IPS DF 6.9 (cell line): ENCODE measurements at regions not wholly inside any gene's neighbourhood (a gene's known extent, or its start where the extent isn't known, plus 50 kb on each side); places are given as distances from the start of the nearest gene placed in this dataset.

Experiments
- DNase-seq: peaks from one replicate; pipeline ENCODE4 v3.0.0-alpha.2; 2013; ENCODE audit warnings: low read depth, low spot score
- H3K27ac ChIP-seq: one replicate; pipeline ENCODE4 v1.5.1; 2013; ENCODE audit warnings: low read length, control low read depth
- H3K27me3 ChIP-seq: 2 replicates; pipeline ENCODE4 v1.6.1; 2013; ENCODE audit warnings: mild to moderate bottlenecking, low read length; ENCODE audit not compliant: control insufficient read depth, insufficient read depth
- H3K36me3 ChIP-seq: 2 replicates; pipeline ENCODE4 v1.6.1; 2013; ENCODE audit warnings: low read length; ENCODE audit not compliant: control insufficient read depth, insufficient read depth
- H3K4me1 ChIP-seq: 2 replicates; pipeline ENCODE4 v1.6.1; 2013; ENCODE audit warnings: low read length; ENCODE audit not compliant: control insufficient read depth, insufficient read depth
- H3K4me3 ChIP-seq: 2 replicates; pipeline ENCODE4 v1.5.1; 2013; ENCODE audit warnings: mild to moderate bottlenecking, low read length
- H3K9me3 ChIP-seq: 2 replicates; pipeline ENCODE4 v1.6.1; 2013; ENCODE audit warnings: low read length, inconsistent platforms; ENCODE audit not compliant: control insufficient read depth, insufficient read depth
- WGBS: extraction: QIAGEN DNeasy Blood & Tissue Kit; methylation state at CpG from one replicate; pipeline ENCODE4 v1.1.7; 2013; ENCODE audit warnings: mixed read lengths, missing lambda C conversion rate; ENCODE audit not compliant: insufficient read length, insufficient coverage; 5-methylcytosine and 5-hydroxymethylcytosine counted together

DNA sequence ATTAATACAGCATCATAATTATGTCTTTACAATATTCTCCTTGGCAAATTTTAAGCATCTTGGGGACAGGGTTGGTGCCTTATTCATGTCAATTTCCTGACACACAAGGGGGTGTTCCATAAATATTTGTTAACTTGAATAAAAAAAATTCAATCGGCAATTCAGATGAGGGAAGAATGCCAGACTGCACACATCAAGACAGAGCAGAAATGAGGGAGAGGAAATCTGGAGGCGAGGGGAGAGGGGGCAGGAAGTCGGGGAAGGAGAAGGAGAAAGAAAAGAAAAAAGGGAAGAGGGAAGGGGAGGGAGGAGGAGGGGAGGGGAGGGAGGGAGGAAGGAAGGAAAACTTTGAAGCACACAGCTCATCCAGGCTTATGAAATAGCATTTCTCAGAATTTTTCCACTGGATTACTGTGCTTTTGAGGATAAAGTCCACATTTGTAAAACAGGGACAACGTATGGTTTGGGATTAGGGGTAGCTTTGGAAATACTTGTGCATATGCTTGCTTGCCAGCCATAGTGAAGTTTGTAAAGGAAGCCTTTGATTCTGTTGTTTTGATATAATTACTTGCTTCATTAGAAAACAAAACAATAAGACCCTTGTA lies 362.1 kb downstream of the SAMD5 start:
- H3K27me3 ChIP-seq, result no peaks in the 10 kb centered on the region
- no peak for DNase-seq

DNA sequence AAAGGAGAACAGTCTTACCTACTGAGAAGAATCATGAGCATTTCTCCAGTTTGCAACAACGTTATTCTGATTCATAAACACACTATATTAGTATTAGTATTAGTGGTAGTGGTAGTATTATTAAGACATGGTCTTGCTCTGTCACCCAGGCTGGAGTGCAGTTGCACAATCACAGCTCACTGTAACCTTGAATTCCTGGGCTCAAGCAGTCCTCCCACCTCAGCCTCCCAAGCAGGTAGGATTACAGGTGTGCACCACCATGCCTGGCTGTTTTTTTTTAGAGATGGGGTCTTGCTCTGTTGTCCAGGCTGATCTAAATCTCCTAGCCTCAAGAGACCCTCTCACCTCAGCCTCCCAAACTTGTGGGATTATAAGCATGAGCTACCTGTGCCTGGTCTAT lies 363.5 kb downstream of the SAMD5 start:
- no peaks in the 10 kb centered on the region for H3K9me3 ChIP-seq
- WGBS, result no CpG with 5 or more reads among the region's 1 CpG

More for the DNA sequence above, 362.1 kb downstream of the SAMD5 start:
- WGBS, result no CpG with 5 or more reads among the region's 4 CpGs
- H3K27ac ChIP-seq, result no peak overlapping the region
- H3K4me1 ChIP-seq, result no peaks in the 10 kb centered on the region
- no peak overlapping the region for H3K4me3 ChIP-seq
- no peaks in the 10 kb centered on the region for H3K36me3 ChIP-seq
- no peaks in the 10 kb centered on the region for H3K9me3 ChIP-seq

DNA sequence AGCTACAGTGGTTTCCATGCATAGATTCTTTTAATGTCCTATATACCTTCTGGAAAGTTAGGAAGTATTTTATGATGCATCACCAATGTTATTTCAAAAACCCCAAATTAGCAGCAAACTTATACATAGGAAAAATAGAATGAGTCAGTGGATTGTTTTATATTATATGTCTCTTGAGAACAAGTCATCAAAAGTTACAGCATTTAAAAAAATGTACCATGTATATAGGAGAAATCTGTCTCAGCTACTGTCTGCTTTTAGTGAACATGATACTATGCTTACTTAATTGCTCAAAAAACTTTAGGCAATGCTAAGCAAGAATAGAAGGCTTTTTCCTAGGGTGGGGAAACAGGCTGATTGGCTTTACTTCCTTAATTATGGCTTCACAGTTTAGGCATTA lies 365.3 kb downstream of the SAMD5 start:
- H3K9me3 ChIP-seq, result no peaks in the 10 kb centered on the region
- no peak overlapping the region for H3K27ac ChIP-seq
- no peaks in the 10 kb centered on the region for H3K4me1 ChIP-seq
- H3K4me3 ChIP-seq, result no peak overlapping the region
- no peak for DNase-seq
- no peaks in the 10 kb centered on the region for H3K27me3 ChIP-seq
- H3K36me3 ChIP-seq, result no peaks in the 10 kb centered on the region

More for the DNA sequence above, 363.5 kb downstream of the SAMD5 start:
- no peaks in the 10 kb centered on the region for H3K4me1 ChIP-seq
- no peak overlapping the region for H3K27ac ChIP-seq
- DNase-seq, result no peak
- no peaks in the 10 kb centered on the region for H3K27me3 ChIP-seq
- no peak overlapping the region for H3K4me3 ChIP-seq
- H3K36me3 ChIP-seq, result no peaks in the 10 kb centered on the region

- Histone ChIP-seq H3K4me3 (no peak overlapping the region), H3K36me3 (no peaks in the 10 kb centered on the region), H3K9me3 (no peaks in the 10 kb centered on the region), H3K27me3 (no peaks in the 10 kb centered on the region), H3K4me1 (no peaks in the 10 kb centered on the region), H3K27ac (no peak overlapping the region)
- DNase-seq, result no peak
- no CpG with 5 or more reads among the region's 6 CpGs for WGBS
Measured at GRCh38 chr6:147874322-147874721, 365.8 kb downstream of the SAMD5 start.

DNA sequence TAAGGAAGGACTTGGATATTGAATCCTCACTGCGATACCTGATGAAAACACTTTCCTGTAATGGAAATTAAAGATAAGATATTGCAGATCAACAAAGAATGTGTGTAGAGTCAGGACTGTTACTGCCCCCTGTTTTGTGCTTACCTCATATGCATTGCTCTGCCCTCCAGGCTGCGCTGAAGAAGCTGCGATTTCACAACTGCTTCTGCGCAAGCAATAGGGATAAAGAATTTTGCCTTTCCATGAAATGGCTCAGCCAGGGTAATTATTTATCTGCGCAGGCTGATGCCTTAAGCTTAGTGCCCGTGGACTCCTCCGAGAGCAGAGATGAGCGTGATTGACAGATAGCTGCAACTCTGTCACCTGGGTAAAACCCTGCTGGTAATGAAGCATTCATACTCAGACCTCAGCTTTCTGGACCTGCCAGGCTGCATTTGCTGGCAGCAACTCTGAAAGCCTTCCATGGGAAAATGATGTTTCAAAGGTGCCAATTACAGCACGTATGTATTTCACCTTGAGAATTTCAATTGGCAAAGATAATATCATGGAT lies 370.6 kb downstream of the SAMD5 start:
- no CpG with 5 or more reads among the region's 9 CpGs for WGBS
- Histone ChIP-seq H3K27ac (no peak overlapping the region), H3K9me3 (no peaks in the 10 kb centered on the region; the same call in 1 of the 2 replicates), H3K36me3 (no peaks in the 10 kb centered on the region), H3K4me1 (0 out of 2 replicates have a peak, but pooled peaks cover 3% of the 10 kb centered on the region), H3K27me3 (no peaks in the 10 kb centered on the region), H3K4me3 (no peak overlapping the region)
- no peak for DNase-seq

DNA sequence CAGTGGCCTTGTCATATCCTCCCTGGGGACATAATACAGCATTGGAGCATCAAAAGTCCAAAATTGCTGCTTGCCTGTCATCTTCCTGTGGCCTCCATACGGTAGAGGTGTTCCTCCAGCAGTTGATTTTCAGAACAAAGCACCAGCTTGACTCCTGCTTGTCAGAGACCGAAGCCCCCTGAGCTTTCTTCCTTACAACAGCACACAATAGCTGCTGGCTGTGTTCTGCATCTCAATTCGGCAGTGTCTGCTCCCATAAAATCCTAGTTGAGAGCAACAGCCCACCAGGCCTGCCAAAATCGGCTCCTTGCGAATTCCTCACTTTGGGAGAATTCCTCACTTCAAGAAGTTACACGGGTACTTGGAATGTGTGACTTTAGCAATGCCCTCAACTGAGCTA lies 372.9 kb downstream of the SAMD5 start:
- H3K27me3 ChIP-seq, result no peaks in the 10 kb centered on the region
- no peak overlapping the region for H3K4me3 ChIP-seq
- no peak for DNase-seq
- WGBS, result no CpG with 5 or more reads among the region's 6 CpGs
- H3K27ac ChIP-seq, result no peak overlapping the region
- H3K36me3 ChIP-seq, result no peaks in the 10 kb centered on the region
- 0 out of 2 replicates have a peak, but pooled peaks cover 3% of the 10 kb centered on the region for H3K4me1 ChIP-seq
- no peaks in the 10 kb centered on the region; the same call in 1 of the 2 replicates for H3K9me3 ChIP-seq

GRCh38 chr6:147888374-147888773 lies 379.9 kb downstream of the SAMD5 start:
- no peaks in the 10 kb centered on the region for H3K27me3 ChIP-seq
- H3K4me3 ChIP-seq, result no peak overlapping the region
- H3K9me3 ChIP-seq, result no peaks in the 10 kb centered on the region; the same call in 1 of the 2 replicates
- no peaks in the 10 kb centered on the region for H3K4me1 ChIP-seq
- no CpG with 5 or more reads among the region's 2 CpGs for WGBS
- no peaks in the 10 kb centered on the region for H3K36me3 ChIP-seq
- DNase-seq, result no peak
- no peak overlapping the region for H3K27ac ChIP-seq

- no peaks in the 10 kb centered on the region for H3K36me3 ChIP-seq
- H3K4me3 ChIP-seq, result no peak overlapping the region
- WGBS, result no CpG with 5 or more reads among the region's 8 CpGs
- H3K4me1 ChIP-seq, result no peaks in the 10 kb centered on the region
- no peaks in the 10 kb centered on the region for H3K27me3 ChIP-seq
- no peaks in the 10 kb centered on the region for H3K9me3 ChIP-seq
- no peak overlapping the region for H3K27ac ChIP-seq
- no peak for DNase-seq
Measured at GRCh38 chr6:147891671-147892070, 383.2 kb downstream of the SAMD5 start.

GRCh38 chr6:147892476-147892875 lies 384.0 kb downstream of the SAMD5 start:
- no peaks in the 10 kb centered on the region for H3K9me3 ChIP-seq
- H3K27ac ChIP-seq, result no peak overlapping the region
- no peaks in the 10 kb centered on the region for H3K4me1 ChIP-seq
- DNase-seq, result no peak
- H3K4me3 ChIP-seq, result no peak overlapping the region
- H3K36me3 ChIP-seq, result no peaks in the 10 kb centered on the region
- H3K27me3 ChIP-seq, result no peaks in the 10 kb centered on the region
- WGBS, result no CpG with 5 or more reads among the region's 3 CpGs

GRCh38 chr6:147895272-147895671 lies 386.8 kb downstream of the SAMD5 start:
- Histone ChIP-seq H3K27me3 (no peaks in the 10 kb centered on the region), H3K4me1 (peaks cover under 1% of the 10 kb centered on the region; the same call in 1 of the 2 replicates), H3K4me3 (no peak overlapping the region), H3K9me3 (no peaks in the 10 kb centered on the region), H3K27ac (no peak overlapping the region), H3K36me3 (no peaks in the 10 kb centered on the region)
- WGBS, result no CpG with 5 or more reads among the region's 4 CpGs
- no peak for DNase-seq

DNA sequence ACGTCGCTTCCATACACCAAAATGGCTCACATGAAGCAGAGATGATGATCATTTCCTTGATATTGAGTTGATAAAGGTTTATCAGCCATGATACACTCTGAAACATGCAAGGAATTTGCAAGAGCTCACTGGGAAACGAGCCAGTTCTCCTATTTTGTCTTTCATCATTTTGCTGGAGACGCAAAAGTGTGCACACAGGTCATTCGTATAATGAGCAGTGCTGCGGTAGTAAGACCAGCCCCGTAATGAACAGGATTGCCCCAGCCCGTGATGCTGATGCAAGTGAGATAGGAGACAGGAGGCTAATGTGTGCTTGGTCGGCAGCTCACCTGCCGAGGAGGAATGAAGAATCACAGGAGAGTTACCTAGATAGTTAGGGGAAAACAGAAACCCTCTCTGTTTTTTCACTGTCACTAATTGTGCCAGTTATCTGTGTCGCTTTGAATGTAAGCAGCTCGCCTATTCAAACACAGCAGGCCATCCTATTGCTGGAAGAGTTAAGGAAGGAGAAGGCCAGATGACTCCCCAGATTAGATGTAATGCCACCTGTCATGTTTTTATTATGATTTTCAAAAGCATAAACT lies 391.8 kb downstream of the SAMD5 start:
- WGBS, result no CpG with 5 or more reads among the region's 12 CpGs
- no peaks in the 10 kb centered on the region for H3K36me3 ChIP-seq
- no peaks in the 10 kb centered on the region for H3K9me3 ChIP-seq
- no peak overlapping the region for H3K27ac ChIP-seq
- H3K27me3 ChIP-seq, result no peaks in the 10 kb centered on the region
- no peak overlapping the region for H3K4me3 ChIP-seq
- no peak for DNase-seq
- H3K4me1 ChIP-seq, result peaks cover 1% of the 10 kb centered on the region; the same call in 1 of the 2 replicates
